GM12878 (cell line): ENCODE measurements at regions not wholly inside any gene's neighbourhood (a gene's known extent, or its start where the extent isn't known, plus 50 kb on each side); places are given as distances from the start of the nearest gene placed in this dataset.

Source experiments
- ATAC-seq: fragments of 200-7000 bp; cut with Tn5 transposase; 3 replicates; pipeline ENCODE4 v1.9.1; 2020; ENCODE audit warnings: mild to moderate bottlenecking, moderate library complexity
- BruUV-seq: library from RNA; stranded (reverse); fragments of 400-500 nt; replicated peaks from 2 replicates; lab custom pipeline; 2021; lab: Mats Ljungman, UMichigan
- CTCF ChIA-PET: fragments of 300-600 bp; sonication (Branson Sonifier 250); formaldehyde crosslinking; extraction: SDS; loops from one replicate; lab custom pipeline; 2021; ENCODE audit warnings: inconsistent platforms; lab: Yijun Ruan, JAX
- POLR2A ChIA-PET: fragments of 350-600 bp; formaldehyde crosslinking; extraction: SDS; loops from one replicate; lab custom pipeline; 2021; ENCODE audit warnings: inconsistent platforms; lab: Charles Lee
- RAD21 ChIA-PET: fragments of 300-600 bp; sonication (Branson Sonifier 250); formaldehyde crosslinking; loops from one replicate; lab custom pipeline; 2023; ENCODE audit warnings: antibody characterized with exemption; ENCODE audit not compliant: unreplicated experiment; lab: Charles Lee
- SMC1A ChIA-PET: fragments of 300-600 bp; sonication (Branson Sonifier 250); formaldehyde crosslinking; loops from one replicate; lab custom pipeline; 2023; ENCODE audit not compliant: unreplicated experiment, uncharacterized antibody; lab: Charles Lee
- DNase-seq: peaks from one replicate; pipeline ENCODE4 v3.0.0-alpha.2; 2011; ENCODE audit warnings: low read depth, low spot score
- FAIRE-seq: peaks from 3 replicates; lab custom pipeline; 2011; peaks lifted over from hg19 to GRCh38; lab: Jason Lieb, UNC
- H2AFZ ChIP-seq: 2 replicates; pipeline ENCODE4 v1.6.0; 2011; ENCODE audit warnings: low read depth, low read length, control low read depth; ENCODE audit not compliant: control insufficient read depth
- H3K27ac ChIP-seq: 2 replicates; pipeline ENCODE4 v1.5.1; 2011; ENCODE audit warnings: control low read depth; ENCODE audit not compliant: control insufficient read depth, insufficient read depth
- H3K27me3 ChIP-seq, 2 experiments: replicated peaks in 1 of 2; 2 replicates each; pipeline versions ENCODE4 v1.6.0 to v1.6.1; 2011; ENCODE audit warnings: low read length in 1 of 2; ENCODE audit not compliant: control insufficient read depth in 2 of 2, insufficient read depth in 2 of 2
- H3K36me3 ChIP-seq, 2 experiments: 2 replicates each; pipeline ENCODE4 v1.5.1; 2011; ENCODE audit warnings: low read length in 1 of 2; ENCODE audit not compliant: control insufficient read depth in 2 of 2, insufficient read depth in 2 of 2
- H3K4me1 ChIP-seq: 2 replicates; pipeline ENCODE4 v1.6.1; 2011; ENCODE audit warnings: mild to moderate bottlenecking, low read length, moderate library complexity, mixed read lengths; ENCODE audit not compliant: control insufficient read depth, insufficient read depth
- H3K4me2 ChIP-seq: 2 replicates; pipeline ENCODE4 v1.6.0; 2011; ENCODE audit warnings: control low read depth; ENCODE audit not compliant: control insufficient read depth, insufficient read depth
- H3K4me3 ChIP-seq: fragments of 200-600 bp; sonication (generic); 2 replicates; pipeline ENCODE4 v1.5.1; 2016
- H3K79me2 ChIP-seq: 2 replicates; pipeline ENCODE4 v1.6.0; 2011; ENCODE audit warnings: low read length; ENCODE audit not compliant: control insufficient read depth, insufficient read depth
- H3K9ac ChIP-seq: 2 replicates; pipeline ENCODE4 v1.8.0; 2011; ENCODE audit warnings: low read length, control low read depth, mixed read lengths; ENCODE audit not compliant: control insufficient read depth, insufficient read depth
- H3K9me3 ChIP-seq: replicated peaks from 3 replicates; pipeline ENCODE4 v1.5.1; 2011; ENCODE audit warnings: mild to moderate bottlenecking, low read length; ENCODE audit not compliant: control insufficient read depth, insufficient read depth
- H4K20me1 ChIP-seq: 2 replicates; pipeline ENCODE4 v1.6.0; 2011; ENCODE audit not compliant: control insufficient read depth, insufficient read depth
- CBX5 ChIP-seq: sonication (generic); IDR thresholded peaks from 2 replicates; pipeline ENCODE4 v1.6.1; 2016; ENCODE audit warnings: low read depth, moderate library complexity, mild to moderate bottlenecking, inconsistent platforms
- E2F4 ChIP-seq: IDR thresholded peaks from 2 replicates; pipeline ENCODE4 v1.6.1; 2012; ENCODE audit warnings: low read depth, low read length, improper control_type of control experiment
- EED ChIP-seq: sonication (generic); IDR thresholded peaks from 2 replicates; pipeline ENCODE4 v1.6.1; 2016; ENCODE audit warnings: antibody characterized with exemption, low read depth
- ETV6 ChIP-seq, 2 experiments: fragments of 450-650 bp in 1 of 2; IDR thresholded peaks in 1 of 2; conservative IDR thresholded peaks in 1 of 2; 2 replicates each; pipeline ENCODE4 v1.6.1; 2014; ENCODE audit warnings: antibody characterized with exemption in 1 of 2, borderline replicate concordance in 1 of 2, low read depth in 1 of 2, mild to moderate bottlenecking in 1 of 2, moderate library complexity in 1 of 2
- LARP7 ChIP-seq: fragments of 450-650 bp; IDR thresholded peaks from 2 replicates; pipeline ENCODE4 v1.6.1; 2017; ENCODE audit warnings: mild to moderate bottlenecking
- PML ChIP-seq: IDR thresholded peaks from 2 replicates; pipeline ENCODE4 v1.6.1; 2012; ENCODE audit warnings: low read length, inconsistent platforms
- RFX5 ChIP-seq: IDR thresholded peaks from 2 replicates; pipeline ENCODE4 v1.6.1; 2011; ENCODE audit warnings: low read depth, low read length, improper control_type of control experiment
- SMAD1 ChIP-seq: fragments of 450-650 bp; IDR thresholded peaks from 2 replicates; pipeline ENCODE4 v1.6.1; 2018; ENCODE audit warnings: mild to moderate bottlenecking, low read depth; ENCODE audit not compliant: partially characterized antibody
- SPI1 ChIP-seq: IDR thresholded peaks from 2 replicates; pipeline ENCODE4 v1.6.1; 2011; ENCODE audit warnings: low read depth, mild to moderate bottlenecking, low read length, moderate library complexity, borderline replicate concordance; ENCODE audit not compliant: insufficient read depth
- ZBED1 ChIP-seq: IDR thresholded peaks from 2 replicates; pipeline ENCODE4 v1.6.1; 2016; ENCODE audit warnings: borderline replicate concordance
- WGBS: methylation state at CpG from one replicate; pipeline ENCODE4 v1.1.6; 2016; ENCODE audit warnings: low lambda C conversion rate; ENCODE audit not compliant: insufficient replicate concordance, insufficient coverage; ENCODE audit errors: missing lambda C conversion rate; 5-methylcytosine and 5-hydroxymethylcytosine counted together
- in situ Hi-C: fragments of 300-500 bp; cut with MboI; formaldehyde crosslinking; loops from 9 replicates; pipeline ENCODE4 v1.14.3; 2018; ENCODE audit warnings: mixed read lengths
- intact Hi-C: fragments of 100-400 bp; cut with micrococcal nuclease; formaldehyde crosslinking; loops from one replicate; pipeline ENCODE4 v1.14.2; 2022; ENCODE audit not compliant: unreplicated experiment
- TF ChIP-seq, protein P1 (sequence below): fragments of 450-650 bp; IDR thresholded peaks from 2 replicates; pipeline ENCODE4 v1.6.1; 2017; ENCODE audit warnings: mild to moderate bottlenecking, low read depth, inconsistent platforms; ENCODE audit not compliant: poor library complexity, severe bottlenecking
- TF ChIP-seq, protein P2 (sequence below): fragments of 450-650 bp; IDR thresholded peaks from 2 replicates; pipeline ENCODE4 v1.6.1; 2014; ENCODE audit warnings: mild to moderate bottlenecking
- TF ChIP-seq, protein P3 (sequence below): fragments of 450-650 bp; IDR thresholded peaks from 2 replicates; pipeline ENCODE4 v1.6.1; 2017; ENCODE audit warnings: low read depth, mild to moderate bottlenecking, moderate library complexity

DNA sequence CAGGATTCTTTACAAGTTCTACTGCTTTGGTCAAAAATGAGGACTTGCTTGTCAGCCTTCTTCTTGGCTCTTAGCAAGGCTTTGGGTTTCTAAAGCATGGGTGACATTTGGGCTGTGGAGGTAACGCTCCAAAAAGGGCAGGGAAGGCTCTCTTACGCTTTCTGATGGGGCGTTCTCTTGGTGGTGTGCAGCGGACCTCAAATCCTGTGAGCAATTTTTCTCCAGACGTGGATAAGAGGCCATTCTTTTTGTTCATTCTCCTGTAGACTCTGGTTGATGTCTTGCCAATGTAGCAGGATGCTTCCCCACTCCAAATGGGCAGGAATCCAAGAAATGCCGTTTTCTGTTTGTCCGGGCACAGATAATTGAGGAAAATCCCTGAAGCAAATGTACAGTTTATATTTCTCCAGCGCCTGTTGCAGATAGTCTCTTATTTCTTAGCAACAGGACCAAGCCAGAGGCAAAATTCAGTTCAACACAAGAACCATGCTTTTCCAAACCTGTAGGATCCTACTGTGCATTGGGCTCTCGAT, 138.4 kb upstream of the NFE2L3 start (continued):
- TF ChIP-seq, protein P1, sequence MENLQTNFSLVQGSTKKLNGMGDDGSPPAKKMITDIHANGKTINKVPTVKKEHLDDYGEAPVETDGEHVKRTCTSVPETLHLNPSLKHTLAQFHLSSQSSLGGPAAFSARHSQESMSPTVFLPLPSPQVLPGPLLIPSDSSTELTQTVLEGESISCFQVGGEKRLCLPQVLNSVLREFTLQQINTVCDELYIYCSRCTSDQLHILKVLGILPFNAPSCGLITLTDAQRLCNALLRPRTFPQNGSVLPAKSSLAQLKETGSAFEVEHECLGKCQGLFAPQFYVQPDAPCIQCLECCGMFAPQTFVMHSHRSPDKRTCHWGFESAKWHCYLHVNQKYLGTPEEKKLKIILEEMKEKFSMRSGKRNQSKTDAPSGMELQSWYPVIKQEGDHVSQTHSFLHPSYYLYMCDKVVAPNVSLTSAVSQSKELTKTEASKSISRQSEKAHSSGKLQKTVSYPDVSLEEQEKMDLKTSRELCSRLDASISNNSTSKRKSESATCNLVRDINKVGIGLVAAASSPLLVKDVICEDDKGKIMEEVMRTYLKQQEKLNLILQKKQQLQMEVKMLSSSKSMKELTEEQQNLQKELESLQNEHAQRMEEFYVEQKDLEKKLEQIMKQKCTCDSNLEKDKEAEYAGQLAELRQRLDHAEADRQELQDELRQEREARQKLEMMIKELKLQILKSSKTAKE: no peak
- TF ChIP-seq LARP7: no peak
- TF ChIP-seq, all 136 proteins: peak for 0

DNA sequence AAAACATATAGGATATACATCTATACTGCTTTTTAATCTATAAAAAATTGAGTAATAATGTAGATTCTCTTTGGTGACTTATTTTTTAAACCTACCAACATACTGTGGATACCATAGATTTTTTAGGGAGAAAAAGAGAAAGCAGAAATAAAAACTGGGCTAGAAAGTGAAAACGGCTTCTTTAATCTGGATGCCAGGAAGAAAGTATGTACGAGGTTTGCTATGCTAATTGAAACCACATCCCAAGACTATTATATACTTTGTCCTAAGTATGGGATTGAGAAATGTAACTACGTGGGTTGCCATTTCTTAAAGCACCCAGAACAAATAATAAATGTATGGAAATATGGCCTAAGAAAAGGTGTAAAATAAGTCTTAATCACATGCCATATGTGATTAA, 129.0 kb upstream of the NFE2L3 start:
- 38% methylated on average over 3 of the region's 3 CpGs for whole genome bisulfite sequencing
- CTCF ChIA-PET: no interaction called here

More for the DNA sequence above, 129.0 kb upstream of the NFE2L3 start:
- Histone ChIP-seq H3K79me2 (no peaks in the 10 kb centered on the region), H3K4me3 (no peak overlapping the region), H3K27ac (no peak overlapping the region), H3K4me1 (no peaks in the 10 kb centered on the region), H3K36me3 (no peaks in the 10 kb centered on the region), H3K9me3 (no peaks in the 10 kb centered on the region), H3K9ac (no peak overlapping the region), H3K4me2 (no peak overlapping the region), H4K20me1 (no peaks in the 10 kb centered on the region), H3K27me3 (no peaks in the 10 kb centered on the region), H2AFZ (no peak overlapping the region)
- ATAC-seq: no peak
- intact Hi-C loops (no loop called here), in situ Hi-C loops (no loop called here)
- no peak for TF ChIP-seq CBX5
- TF ChIP-seq EED: no peak
- TF ChIP-seq PML: no peak
- TF ChIP-seq ZBED1: no peak
- no peak for TF ChIP-seq RFX5
- no peak for TF ChIP-seq SPI1
- no peak for TF ChIP-seq ETV6 (conservative IDR thresholded peaks at IDR 0.05 in 1 of 2, IDR thresholded peaks at IDR 0.05 in 1 of 2; ENCODE audit: borderline replicate concordance in 1 of 2, low read depth in 1 of 2)
- TF ChIP-seq, protein P2, sequence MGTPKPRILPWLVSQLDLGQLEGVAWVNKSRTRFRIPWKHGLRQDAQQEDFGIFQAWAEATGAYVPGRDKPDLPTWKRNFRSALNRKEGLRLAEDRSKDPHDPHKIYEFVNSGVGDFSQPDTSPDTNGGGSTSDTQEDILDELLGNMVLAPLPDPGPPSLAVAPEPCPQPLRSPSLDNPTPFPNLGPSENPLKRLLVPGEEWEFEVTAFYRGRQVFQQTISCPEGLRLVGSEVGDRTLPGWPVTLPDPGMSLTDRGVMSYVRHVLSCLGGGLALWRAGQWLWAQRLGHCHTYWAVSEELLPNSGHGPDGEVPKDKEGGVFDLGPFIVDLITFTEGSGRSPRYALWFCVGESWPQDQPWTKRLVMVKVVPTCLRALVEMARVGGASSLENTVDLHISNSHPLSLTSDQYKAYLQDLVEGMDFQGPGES: no peak
- TF ChIP-seq E2F4: no peak
- TF ChIP-seq SMAD1: no peak
- TF ChIP-seq, protein P3, sequence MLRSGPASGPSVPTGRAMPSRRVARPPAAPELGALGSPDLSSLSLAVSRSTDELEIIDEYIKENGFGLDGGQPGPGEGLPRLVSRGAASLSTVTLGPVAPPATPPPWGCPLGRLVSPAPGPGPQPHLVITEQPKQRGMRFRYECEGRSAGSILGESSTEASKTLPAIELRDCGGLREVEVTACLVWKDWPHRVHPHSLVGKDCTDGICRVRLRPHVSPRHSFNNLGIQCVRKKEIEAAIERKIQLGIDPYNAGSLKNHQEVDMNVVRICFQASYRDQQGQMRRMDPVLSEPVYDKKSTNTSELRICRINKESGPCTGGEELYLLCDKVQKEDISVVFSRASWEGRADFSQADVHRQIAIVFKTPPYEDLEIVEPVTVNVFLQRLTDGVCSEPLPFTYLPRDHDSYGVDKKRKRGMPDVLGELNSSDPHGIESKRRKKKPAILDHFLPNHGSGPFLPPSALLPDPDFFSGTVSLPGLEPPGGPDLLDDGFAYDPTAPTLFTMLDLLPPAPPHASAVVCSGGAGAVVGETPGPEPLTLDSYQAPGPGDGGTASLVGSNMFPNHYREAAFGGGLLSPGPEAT: no peak
- ChIA-PET POLR2A (no interaction called here), SMC1A (no interaction called here), RAD21 (no interaction called here)
- no peak for DNase-seq
- FAIRE-seq: no peak
- BruUV-seq: no TSS peak
